ENCODE measurements at regions not wholly inside any gene's neighbourhood (a gene's known extent, or its start where the extent isn't known, plus 50 kb on each side); places are given as distances from the start of the nearest gene placed in this dataset.

GRCh38 chr4:81574991-81575390 lies 103.3 kb upstream of the RASGEF1B start:
- no peak for DNase-seq

- DNase-seq: no peak
Observed at GRCh38 chr4:81573840-81574239, 102.1 kb upstream of the RASGEF1B start.

GRCh38 chr4:81572402-81572801 lies 100.7 kb upstream of the RASGEF1B start:
- no peak for DNase-seq

- DNase-seq: no peak
Observed at GRCh38 chr4:81571105-81571504, 99.4 kb upstream of the RASGEF1B start.

GRCh38 chr4:81566161-81566591 lies 94.5 kb upstream of the RASGEF1B start:
- DNase-seq: no peak

GRCh38 chr4:81565142-81565870 lies 93.6 kb upstream of the RASGEF1B start:
- DNase-seq: no peak

GRCh38 chr4:81564025-81564424 lies 92.3 kb upstream of the RASGEF1B start:
- no peak for DNase-seq

GRCh38 chr4:81562093-81562492 lies 90.4 kb upstream of the RASGEF1B start:
- DNase-seq: no peak

- DNase-seq: no peak
Observed at GRCh38 chr4:81557306-81557705, 85.6 kb upstream of the RASGEF1B start.

GRCh38 chr4:81555489-81555888 lies 83.8 kb upstream of the RASGEF1B start:
- DNase-seq: no peak

GRCh38 chr4:81552086-81552485 lies 80.4 kb upstream of the RASGEF1B start:
- no peak for DNase-seq

- peak in 1 of 2 experiments; percentile 24 for DNase-seq
Observed at GRCh38 chr4:81550388-81550859, 78.7 kb upstream of the RASGEF1B start.

- peak in 1 of 2 experiments; percentile 24 for DNase-seq
Observed at GRCh38 chr4:81549984-81550383, 78.3 kb upstream of the RASGEF1B start.

GRCh38 chr4:81546777-81547176 lies 75.1 kb upstream of the RASGEF1B start:
- DNase-seq: no peak

- DNase-seq: no peak
Observed at GRCh38 chr4:81541161-81541945, 69.6 kb upstream of the RASGEF1B start.

- DNase-seq: no peak
Observed at GRCh38 chr4:81538716-81539427, 67.2 kb upstream of the RASGEF1B start.

- no peak for DNase-seq
Observed at GRCh38 chr4:81531410-81531809, 59.7 kb upstream of the RASGEF1B start.

GRCh38 chr4:81528979-81529378 lies 57.3 kb upstream of the RASGEF1B start:
- no peak for DNase-seq

- no peak for DNase-seq
Observed at GRCh38 chr4:81528200-81528599, 56.5 kb upstream of the RASGEF1B start.

GRCh38 chr4:81527709-81528108 lies 56.0 kb upstream of the RASGEF1B start:
- DNase-seq: no peak

GRCh38 chr4:81527115-81527514 lies 55.4 kb upstream of the RASGEF1B start:
- DNase-seq: peak in 1 of 2 experiments; percentile 75

GRCh38 chr4:81526706-81527105 lies 55.0 kb upstream of the RASGEF1B start:
- DNase-seq: no peak

- DNase-seq: no peak
Observed at GRCh38 chr4:81523672-81524327, 52.1 kb upstream of the RASGEF1B start.

Measured in NCI-H446 (cell line).